ENCODE measurements at regions not wholly inside any gene's neighbourhood (a gene's known extent, or its start where the extent isn't known, plus 50 kb on each side); places are given as distances from the start of the nearest gene placed in this dataset.

DNA sequence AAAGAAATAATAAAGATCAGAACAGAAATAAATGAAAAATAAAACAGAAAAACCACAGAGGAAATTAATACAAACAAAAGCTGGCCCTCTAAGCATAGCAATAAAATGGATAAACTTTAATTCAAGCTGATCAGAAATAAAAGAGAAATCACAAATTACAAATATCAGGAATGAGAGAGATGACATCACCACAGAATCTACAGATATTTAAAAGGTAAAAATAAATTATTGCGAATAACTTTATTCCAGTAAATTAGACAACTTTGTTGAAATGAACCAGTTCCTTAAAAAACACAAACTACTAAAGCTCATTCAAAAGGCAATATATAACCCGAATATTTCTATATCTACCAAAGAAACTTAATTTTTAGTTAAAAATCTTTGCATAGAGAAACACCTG lies 131.7 kb downstream of the PPP1R3A start:
- no peak for FAIRE-seq
- H3K36me3 ChIP-seq (ENCODE audit: control insufficient read depth in 2 of 2, insufficient read depth in 2 of 2, low read length in 1 of 2), result no peaks in the 10 kb centered on the region
- RAD21 ChIA-PET (ENCODE audit: unreplicated experiment), result no interaction called here
- no peak for ATAC-seq
- H2AFZ ChIP-seq (ENCODE audit: control insufficient read depth, low read depth, low read length), result no peak overlapping the region
- DNase-seq (ENCODE audit: low read depth, low spot score), result no peak
- POLR2A ChIA-PET, result no interaction called here
- no peak overlapping the region for H3K27ac ChIP-seq (ENCODE audit: control insufficient read depth, insufficient read depth)
- TF ChIP-seq CREM (IDR thresholded peaks at IDR 0.05; ENCODE audit: low read depth), result no peak
- TF ChIP-seq NR2C1 (IDR thresholded peaks at IDR 0.05), result no peak
- TF ChIP-seq, protein P1, sequence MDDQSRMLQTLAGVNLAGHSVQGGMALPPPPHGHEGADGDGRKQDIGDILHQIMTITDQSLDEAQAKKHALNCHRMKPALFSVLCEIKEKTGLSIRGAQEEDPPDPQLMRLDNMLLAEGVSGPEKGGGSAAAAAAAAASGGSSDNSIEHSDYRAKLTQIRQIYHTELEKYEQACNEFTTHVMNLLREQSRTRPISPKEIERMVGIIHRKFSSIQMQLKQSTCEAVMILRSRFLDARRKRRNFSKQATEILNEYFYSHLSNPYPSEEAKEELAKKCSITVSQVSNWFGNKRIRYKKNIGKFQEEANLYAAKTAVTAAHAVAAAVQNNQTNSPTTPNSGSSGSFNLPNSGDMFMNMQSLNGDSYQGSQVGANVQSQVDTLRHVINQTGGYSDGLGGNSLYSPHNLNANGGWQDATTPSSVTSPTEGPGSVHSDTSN (IDR thresholded peaks at IDR 0.05; ENCODE audit: insufficient replicate concordance, low read depth, low read length), result no peak
- TF ChIP-seq PAX5 (IDR thresholded peaks at IDR 0.05; ENCODE audit: borderline replicate concordance, low read depth, low read length), result no peak
- no peak for TF ChIP-seq USF1 (IDR thresholded peaks at IDR 0.05; ENCODE audit: borderline replicate concordance, extremely low read length, insufficient read depth, low read depth, low read length)
- no peak for TF ChIP-seq IRF4 (IDR thresholded peaks at IDR 0.05; ENCODE audit: low read depth, low read length)
- no peak for TF ChIP-seq BCL11A (IDR thresholded peaks at IDR 0.05; ENCODE audit: low read depth, low read length)
- no peak for TF ChIP-seq SUZ12 (IDR thresholded peaks at IDR 0.05; ENCODE audit: unreplicated experiment)
- TF ChIP-seq HSF1 (IDR thresholded peaks at IDR 0.05; ENCODE audit: low read depth, low read length), result no peak
- TF ChIP-seq, protein P2, sequence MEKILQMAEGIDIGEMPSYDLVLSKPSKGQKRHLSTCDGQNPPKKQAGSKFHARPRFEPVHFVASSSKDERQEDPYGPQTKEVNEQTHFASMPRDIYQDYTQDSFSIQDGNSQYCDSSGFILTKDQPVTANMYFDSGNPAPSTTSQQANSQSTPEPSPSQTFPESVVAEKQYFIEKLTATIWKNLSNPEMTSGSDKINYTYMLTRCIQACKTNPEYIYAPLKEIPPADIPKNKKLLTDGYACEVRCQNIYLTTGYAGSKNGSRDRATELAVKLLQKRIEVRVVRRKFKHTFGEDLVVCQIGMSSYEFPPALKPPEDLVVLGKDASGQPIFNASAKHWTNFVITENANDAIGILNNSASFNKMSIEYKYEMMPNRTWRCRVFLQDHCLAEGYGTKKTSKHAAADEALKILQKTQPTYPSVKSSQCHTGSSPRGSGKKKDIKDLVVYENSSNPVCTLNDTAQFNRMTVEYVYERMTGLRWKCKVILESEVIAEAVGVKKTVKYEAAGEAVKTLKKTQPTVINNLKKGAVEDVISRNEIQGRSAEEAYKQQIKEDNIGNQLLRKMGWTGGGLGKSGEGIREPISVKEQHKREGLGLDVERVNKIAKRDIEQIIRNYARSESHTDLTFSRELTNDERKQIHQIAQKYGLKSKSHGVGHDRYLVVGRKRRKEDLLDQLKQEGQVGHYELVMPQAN (conservative IDR thresholded peaks at IDR 0.05), result no peak
- TF ChIP-seq NFYB (IDR thresholded peaks at IDR 0.05; ENCODE audit: insufficient read depth, low read depth, low read length), result no peak
- TF ChIP-seq BRCA1 (IDR thresholded peaks at IDR 0.05; ENCODE audit: low read depth, low read length), result no peak
- TF ChIP-seq POLR2A (IDR thresholded peaks at IDR 0.05; ENCODE audit: low read depth, low read length), result no peak
- no peak for TF ChIP-seq PAX8 (IDR thresholded peaks at IDR 0.05)
- TF ChIP-seq JUNB (IDR thresholded peaks at IDR 0.05), result no peak
- CTCF ChIA-PET, result interaction anchor here (1.0 kb wide), 1 partner anchor 13 kb away, joined by 4 read pairs; no protein-coding TSS in a partner anchor
- intact Hi-C loops (cut with micrococcal nuclease; ENCODE audit: unreplicated experiment), result no loop called here
- no peaks in the 10 kb centered on the region for H4K20me1 ChIP-seq (ENCODE audit: control insufficient read depth, insufficient read depth)
- H3K27me3 ChIP-seq (replicated peaks in 1 of 2; ENCODE audit: control insufficient read depth in 2 of 2, insufficient read depth in 2 of 2, low read length in 1 of 2), result no peaks in the 10 kb centered on the region
- SMC1A ChIA-PET (ENCODE audit: uncharacterized antibody, unreplicated experiment), result interaction anchor here (1.1 kb wide), 1 partner anchor 10 kb away, joined by 5 read pairs; no protein-coding TSS in a partner anchor
- no peaks in the 10 kb centered on the region for H3K79me2 ChIP-seq (ENCODE audit: control insufficient read depth, insufficient read depth, low read length)
- H3K4me3 ChIP-seq, result no peak overlapping the region
- no peaks in the 10 kb centered on the region for H3K9me3 ChIP-seq (replicated peaks; ENCODE audit: control insufficient read depth, insufficient read depth, low read length)
- no TSS peak for BruUV-seq (replicated peaks)
- in situ Hi-C loops (cut with MboI), result no loop called here
- no peaks in the 10 kb centered on the region for H3K4me1 ChIP-seq (ENCODE audit: control insufficient read depth, insufficient read depth, low read length)
- H3K4me2 ChIP-seq (ENCODE audit: control insufficient read depth, insufficient read depth), result no peak overlapping the region
- H3K9ac ChIP-seq (ENCODE audit: control insufficient read depth, insufficient read depth, low read length), result no peak overlapping the region
- WGBS (ENCODE audit: insufficient coverage, insufficient replicate concordance, low lambda C conversion rate, missing lambda C conversion rate), result 50% methylated on average over 2 of the region's 2 CpGs
